GM10248 (cell line): ENCODE measurements at regions not wholly inside any gene's neighbourhood (a gene's known extent, or its start where the extent isn't known, plus 50 kb on each side); places are given as distances from the start of the nearest gene placed in this dataset.

Experiments used
- CTCF ChIA-PET: fragments of 300-600 bp; sonication (Branson Sonifier 250); formaldehyde crosslinking; extraction: SDS; loops from one replicate; lab custom pipeline; 2021; ENCODE audit warnings: antibody characterized with exemption; lab: Yijun Ruan, JAX
- POLR2A ChIA-PET: fragments of 350-650 bp; sonication (Branson Sonifier 250); formaldehyde crosslinking; extraction: SDS; loops from one replicate; lab custom pipeline; 2020; ENCODE audit warnings: antibody characterized with exemption; lab: Yijun Ruan, JAX
- DNase-seq: peaks from one replicate; pipeline ENCODE4 v3.0.0; 2012; ENCODE audit errors: extremely low spot score
- CTCF ChIP-seq: IDR thresholded peaks from 2 replicates; pipeline ENCODE4 v1.5.1; 2012; ENCODE audit warnings: mild to moderate bottlenecking, low read depth; ENCODE audit errors: extremely low read depth, missing control alignments, control extremely low read depth

- ChIA-PET CTCF (interaction anchor here (1.5 to 1.6 kb wide), 2 partner anchors 13 to 23 kb away, joined by 3 to 4 read pairs; no protein-coding TSS in a partner anchor), POLR2A (no interaction called here)
- TF ChIP-seq CTCF = no peak
- no peak for DNase-seq
Observed at GRCh38 chr3:99586701-99587100, 51.7 kb upstream of the COL8A1 start.

GRCh38 chr3:99579965-99580364 lies 58.4 kb upstream of the COL8A1 start:
- DNase-seq = no peak
- no peak for TF ChIP-seq CTCF
- CTCF ChIA-PET = interaction anchor here (1.0 kb wide), 1 partner anchor 39 kb away, joined by 3 read pairs; no protein-coding TSS in a partner anchor
- POLR2A ChIA-PET = no interaction called here

- DNase-seq = no peak
- TF ChIP-seq CTCF = no peak
- ChIA-PET CTCF (interaction anchor here (1.0 kb wide), 1 partner anchor 39 kb away, joined by 3 read pairs; no protein-coding TSS in a partner anchor), POLR2A (no interaction called here)
Observed at GRCh38 chr3:99579246-99579645, 59.1 kb upstream of the COL8A1 start.

- CTCF ChIA-PET = no interaction called here
Observed at GRCh38 chr3:99578339-99578970, 59.9 kb upstream of the COL8A1 start.

GRCh38 chr3:99576904-99577559 lies 61.4 kb upstream of the COL8A1 start:
- TF ChIP-seq CTCF = no peak
- DNase-seq = no peak
- POLR2A ChIA-PET = no interaction called here
- CTCF ChIA-PET = no interaction called here

More at GRCh38 chr3:99578339-99578970, 59.9 kb upstream of the COL8A1 start:
- TF ChIP-seq CTCF = no peak
- POLR2A ChIA-PET = no interaction called here
- DNase-seq = no peak

- ChIA-PET POLR2A (no interaction called here), CTCF (interaction anchor here (0.7 kb wide), 1 partner anchor 12 kb away, joined by 3 read pairs; no protein-coding TSS in a partner anchor)
- no peak for DNase-seq
- no peak for TF ChIP-seq CTCF
Observed at GRCh38 chr3:99575683-99576082, 62.7 kb upstream of the COL8A1 start.
